ENCODE measurements at regions not wholly inside any gene's neighbourhood (a gene's known extent, or its start where the extent isn't known, plus 50 kb on each side); places are given as distances from the start of the nearest gene placed in this dataset.
"Not testable (repeated sequence)": the region's sequence is repeated elsewhere in the genome, so short reads cannot be mapped to it uniquely, and the experiment has no call there.

DNA sequence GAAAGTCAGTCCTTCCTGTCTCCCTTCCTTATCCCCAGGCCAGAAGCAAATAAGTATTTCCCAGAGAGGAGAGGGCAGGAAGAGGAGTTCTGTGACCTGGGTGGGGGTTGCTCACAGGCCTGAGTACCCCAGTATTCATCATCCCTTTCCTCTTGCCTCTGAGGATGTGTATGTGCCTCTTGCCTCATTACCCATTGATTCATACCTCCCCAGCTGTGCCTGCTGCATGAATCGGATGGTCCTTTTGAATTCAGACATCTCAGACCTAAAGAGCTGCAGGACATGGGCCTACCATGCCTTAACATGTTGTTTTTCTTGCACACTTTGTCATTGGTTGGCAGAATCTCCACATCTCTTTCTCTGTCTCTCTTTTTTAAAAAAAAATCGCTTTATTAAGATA lies 112.8 kb upstream of the SHB start:
- no peak for DNase-seq

DNA sequence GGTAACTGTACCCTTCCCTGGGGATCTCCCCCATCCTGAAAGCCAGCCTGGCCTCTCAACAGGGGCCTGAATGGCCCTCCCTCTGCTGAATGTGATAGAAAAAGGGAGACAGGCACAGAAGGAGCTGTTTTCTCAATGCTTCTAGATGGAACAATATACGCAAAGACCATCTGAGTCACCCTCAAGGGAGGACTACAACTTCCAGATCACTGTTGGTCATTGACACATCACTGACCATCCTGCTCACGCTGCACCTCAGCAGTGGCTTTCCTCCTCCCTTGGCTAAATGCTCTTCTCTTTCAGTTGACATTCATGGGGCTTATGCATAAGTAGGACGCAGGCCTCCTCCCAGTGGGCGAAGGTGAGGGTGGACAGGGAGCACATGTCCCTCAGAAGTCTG lies 112.2 kb upstream of the SHB start:
- DNase-seq: no peak

DNA sequence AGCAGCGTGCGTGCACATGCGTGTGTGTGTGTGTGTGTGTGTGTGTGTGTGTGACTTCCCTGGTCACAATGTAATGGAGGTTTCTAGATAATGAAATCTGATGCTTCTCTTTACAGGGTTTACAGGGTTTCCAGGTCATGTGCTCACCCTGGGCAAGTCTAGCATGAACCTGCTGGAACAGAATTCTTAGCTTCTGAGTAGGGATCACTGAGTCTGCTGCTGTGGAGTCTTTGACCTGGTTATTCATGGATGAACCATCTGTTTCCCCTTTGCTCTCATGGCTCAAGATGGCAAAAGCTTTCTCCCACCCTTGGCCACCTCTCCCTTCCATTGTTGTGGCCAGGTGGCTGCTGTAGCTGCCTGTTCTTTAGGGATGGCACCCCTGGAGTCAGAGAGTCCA lies 111.6 kb upstream of the SHB start:
- no peak for DNase-seq

DNA sequence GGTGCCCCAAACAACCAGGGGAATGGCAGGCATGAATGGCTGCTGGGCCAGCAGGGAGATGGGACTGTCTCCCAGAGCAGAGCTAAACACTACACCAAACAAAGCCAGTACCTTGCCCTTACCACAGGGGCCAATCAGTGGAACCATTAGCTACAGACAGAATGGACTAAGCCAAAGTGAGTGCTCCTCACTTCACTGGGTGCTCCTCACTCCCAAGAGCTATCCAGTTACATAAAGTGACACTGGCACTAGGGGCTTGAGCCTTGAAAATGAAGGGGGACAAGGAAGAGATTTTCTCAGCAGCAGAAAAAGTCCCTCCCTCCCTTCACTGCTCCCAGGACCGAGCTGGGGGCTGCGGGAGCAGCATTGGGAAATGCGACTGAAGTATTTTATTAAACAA lies 110.9 kb upstream of the SHB start:
- DNase-seq: no peak

DNA sequence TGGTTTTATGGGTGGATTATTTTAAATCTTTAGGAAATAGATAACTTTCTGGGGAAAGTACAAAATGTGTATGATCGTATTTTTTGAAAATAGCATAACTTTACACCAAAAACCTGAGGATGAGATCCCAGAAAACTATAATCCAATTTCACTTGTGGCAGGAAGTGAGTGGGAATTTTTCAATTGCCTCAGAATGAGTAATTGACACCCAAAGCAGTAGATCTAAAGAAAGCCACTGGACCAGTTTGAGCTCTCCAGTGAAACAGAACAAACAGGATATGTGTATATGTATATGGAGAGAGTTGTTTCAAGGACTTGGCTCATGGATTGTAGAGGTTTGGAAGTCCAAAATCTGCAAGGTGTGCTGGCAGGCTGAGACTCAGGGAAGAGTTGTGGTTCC lies 109.2 kb upstream of the SHB start:
- no peak for DNase-seq

DNA sequence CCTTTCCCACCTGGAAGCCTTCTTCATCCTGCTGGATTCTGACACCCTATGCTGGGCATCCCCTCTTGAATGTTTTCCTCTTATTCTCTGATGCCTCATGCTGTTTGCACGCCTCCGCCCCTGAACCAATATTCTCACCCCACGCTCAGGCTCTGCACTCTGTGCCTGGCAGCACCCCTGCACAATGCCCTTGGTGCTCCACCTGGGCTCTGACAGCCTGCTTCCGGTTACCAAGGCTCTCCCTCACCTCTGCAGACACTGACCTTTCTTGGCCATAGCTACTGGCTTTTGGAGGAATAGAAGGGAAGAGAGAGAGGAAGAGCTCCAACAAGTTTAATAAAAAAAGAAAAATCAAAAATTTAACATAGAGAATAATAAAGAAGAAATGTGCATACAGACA lies 108.7 kb upstream of the SHB start:
- DNase-seq: no peak

DNA sequence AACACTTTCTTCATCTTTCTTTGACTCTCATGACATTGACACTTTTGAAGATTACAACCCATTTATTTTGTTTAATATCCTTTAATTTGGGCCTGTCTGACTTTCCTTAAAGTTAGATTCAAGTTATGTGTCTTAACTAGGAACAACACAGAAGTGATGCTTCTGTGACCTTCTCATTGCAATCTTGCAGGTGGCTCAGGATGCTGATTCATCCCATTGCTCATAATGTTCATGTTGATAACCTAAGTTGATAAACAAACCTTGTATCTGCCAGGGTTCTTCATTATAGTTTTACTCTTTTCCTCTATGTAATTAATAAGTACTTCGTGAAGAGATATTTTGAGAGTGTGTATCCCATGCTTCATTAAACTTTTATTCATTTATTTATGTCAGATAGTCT lies 107.2 kb upstream of the SHB start:
- no peak for DNase-seq

DNA sequence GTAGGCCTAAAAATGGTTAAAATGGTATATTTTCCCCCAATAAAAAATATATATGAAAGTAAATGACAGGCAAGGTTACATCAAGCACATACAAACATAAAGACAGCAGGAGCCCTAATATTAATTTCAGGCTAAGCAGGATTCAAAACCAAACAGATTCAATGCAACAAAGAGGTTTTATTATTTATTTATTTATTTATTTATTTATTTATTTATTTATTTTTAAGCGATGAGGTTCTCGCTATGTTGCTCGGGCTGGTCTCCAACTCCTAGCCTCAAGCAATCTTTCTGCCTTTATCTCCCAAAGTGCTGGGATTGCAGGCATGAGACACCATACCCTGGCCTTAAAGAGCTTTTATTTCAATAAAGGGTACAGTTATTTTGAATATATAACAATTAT lies 106.4 kb upstream of the SHB start:
- no peak for DNase-seq

DNA sequence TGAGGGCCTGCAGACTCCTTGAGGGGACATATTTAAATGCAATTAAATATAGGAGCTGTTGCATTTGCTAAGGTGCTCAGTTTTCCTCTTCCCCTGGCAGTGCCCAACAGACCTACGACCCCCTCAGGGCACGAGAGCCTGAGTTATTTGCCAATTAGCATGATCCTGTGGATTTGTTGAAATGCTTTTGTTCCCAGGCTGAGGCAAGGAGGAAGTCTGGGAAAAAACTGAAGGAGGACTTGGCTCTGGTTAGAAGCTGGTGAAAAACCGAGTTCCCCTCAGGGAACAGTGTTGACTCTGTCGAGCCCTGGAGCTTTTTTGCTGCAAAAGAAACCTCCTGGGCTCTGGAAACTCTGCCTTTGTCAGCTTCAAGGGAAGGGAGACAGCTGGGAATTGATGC lies 103.6 kb upstream of the SHB start:
- no peak for DNase-seq

DNA sequence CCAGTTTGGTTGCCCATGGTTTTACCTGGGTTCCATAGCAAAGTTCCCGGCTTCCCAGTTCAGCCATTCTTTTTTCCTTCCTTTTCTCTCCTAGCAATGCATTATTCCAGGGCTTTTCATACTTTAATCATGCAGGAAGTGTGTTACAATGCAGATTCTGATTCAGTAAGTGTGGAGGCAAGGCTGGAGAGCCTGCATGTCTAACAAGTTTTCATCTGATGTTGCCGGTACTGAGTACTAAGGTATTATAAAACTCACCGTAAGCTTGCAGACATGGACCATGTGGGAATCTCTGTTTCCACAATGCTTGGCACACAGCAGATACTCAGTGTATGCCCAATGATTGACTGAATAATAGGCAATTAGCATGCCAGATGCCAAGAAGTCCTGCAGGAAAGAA lies 102.9 kb upstream of the SHB start:
- no peak for DNase-seq

DNA sequence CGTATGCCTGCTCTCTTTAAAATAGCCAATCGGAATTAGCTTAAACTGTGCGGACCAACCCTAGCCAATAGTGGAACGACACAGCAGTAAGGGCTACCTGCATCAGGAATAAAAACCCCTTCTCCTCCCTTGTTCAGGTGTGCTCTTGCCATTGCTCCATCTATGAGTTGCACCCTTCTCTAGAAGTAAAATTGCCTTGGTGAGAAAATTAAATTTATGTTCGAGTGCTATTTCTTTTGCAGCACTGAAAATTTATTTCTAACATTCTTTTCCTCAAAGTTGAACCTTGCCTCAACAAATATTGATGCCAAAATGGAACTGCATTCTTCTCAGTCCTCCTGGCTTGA lies 102.5 kb upstream of the SHB start:
- no peak for DNase-seq

DNA sequence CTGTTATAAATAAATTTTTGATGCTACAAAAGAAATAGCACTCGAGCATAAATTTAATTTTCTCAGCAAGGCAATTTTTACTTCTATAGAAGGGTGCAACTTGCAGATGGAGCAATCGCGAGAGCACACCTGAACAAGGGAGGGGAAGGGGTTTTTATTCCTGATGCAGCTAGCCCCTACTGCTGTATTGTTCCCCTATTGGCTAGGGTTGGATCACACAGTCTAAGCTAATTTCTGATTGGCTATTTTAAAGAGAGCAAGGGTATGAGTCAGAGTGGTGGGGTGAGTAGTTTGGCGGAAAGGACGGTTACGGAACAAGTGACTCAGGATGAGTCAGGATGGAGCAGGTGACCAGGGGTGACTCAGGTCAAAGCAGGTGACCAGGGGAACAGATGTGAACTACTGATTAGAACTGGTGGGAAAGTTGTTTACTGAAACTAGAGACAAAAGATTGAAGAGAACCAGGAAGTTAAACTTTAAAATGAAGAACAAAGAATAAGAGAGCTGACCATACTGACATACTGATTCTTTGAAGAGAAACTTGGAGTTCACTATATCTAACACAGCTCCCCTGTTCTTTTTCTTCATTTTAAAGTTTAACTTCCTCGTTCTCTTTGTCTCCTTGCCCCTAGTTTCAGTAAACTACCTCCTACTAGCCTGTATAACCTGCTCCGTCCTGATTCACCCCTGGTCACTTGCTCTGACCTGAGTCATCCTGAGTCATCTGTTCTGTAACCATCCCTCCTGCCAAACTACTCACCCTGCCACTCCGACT lies 101.9 kb upstream of the SHB start:
- not testable (repeated sequence) for DNase-seq

DNA sequence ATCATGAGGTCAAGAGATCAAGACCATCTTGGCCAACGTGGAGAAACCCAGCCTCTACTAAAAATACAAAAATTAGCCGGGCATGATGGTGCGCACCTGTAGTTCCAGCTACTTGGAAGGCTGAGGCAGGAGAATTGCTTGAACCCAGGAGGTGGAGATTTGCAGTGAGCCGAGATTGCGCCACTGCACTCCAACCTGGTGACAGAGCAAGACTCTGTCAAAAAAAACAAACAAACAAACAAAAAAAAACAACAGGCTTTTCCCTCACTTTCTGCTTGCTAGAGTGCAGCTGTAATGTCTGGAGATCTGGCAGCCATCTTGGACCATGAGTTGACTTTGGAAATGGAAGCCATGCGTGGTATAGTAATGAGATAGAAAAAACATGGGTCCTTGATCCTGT lies 101.1 kb upstream of the SHB start:
- not testable (repeated sequence) for DNase-seq

DNA sequence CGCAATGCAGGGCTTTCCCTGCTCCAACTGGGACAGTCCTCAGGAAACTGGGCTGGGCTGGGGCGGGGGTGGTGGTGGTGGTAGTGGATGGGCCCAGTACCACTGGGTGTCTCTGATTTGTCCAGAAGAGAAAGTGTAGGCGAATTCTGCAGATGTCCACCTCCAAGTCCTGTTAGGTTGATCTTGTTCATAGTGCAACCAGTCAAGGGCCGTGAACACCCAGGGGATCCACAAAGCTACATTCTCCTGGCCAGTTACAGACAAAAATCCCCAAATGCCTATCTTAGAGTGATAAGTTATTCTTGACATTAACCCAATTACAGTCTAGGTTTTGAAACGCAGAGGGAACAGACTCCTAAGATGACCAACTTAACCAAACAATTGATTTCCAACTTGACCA lies 97.5 kb upstream of the SHB start:
- no peak for DNase-seq

DNA sequence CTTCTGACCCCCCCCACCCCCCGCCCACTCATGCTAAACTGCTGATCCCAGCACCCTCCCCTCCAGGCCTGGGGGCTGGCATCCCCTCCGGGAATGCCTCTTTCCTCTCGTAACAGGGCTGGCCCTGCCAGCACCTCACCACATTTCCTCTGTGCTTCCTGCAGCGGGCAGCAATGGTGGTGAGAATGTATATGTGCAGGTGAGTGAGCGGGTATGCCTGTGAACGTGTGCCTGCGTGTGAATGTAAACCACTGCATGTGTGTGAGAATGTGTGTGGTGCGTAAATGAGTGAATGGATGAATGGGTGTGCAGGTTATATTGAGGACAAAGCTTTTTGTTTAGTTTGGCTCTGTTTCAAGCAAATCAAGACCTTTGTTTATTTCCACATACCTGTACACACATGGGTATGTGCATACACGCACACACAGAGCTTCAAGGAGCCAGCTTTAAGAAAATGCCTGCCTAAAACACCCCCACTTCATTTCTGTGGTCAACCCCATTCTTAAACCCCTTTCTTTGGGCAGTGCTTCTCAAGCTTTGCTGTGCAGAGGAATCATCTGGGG lies 95.7 kb upstream of the SHB start:
- DNase-seq: no peak

DNA sequence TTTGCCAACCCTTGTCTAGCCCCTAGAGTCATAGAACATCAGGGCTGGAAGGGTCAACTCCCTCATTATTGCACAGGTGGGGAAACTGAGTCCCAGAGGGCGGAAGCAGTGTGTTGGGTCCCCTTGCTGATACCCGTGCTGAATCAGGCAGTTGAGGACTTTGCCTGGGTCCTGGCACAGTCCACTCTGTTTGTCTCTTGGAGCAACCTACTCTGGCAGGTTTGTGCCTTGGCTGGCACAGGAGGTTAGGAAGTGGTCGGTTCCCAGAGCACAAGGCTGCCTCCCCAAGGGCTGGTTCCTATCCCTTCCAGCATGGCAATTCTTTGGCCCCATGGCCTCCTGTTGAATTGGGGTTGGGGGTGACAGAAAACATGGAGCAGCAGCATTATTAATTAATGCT lies 94.5 kb upstream of the SHB start:
- DNase-seq: no peak

DNA sequence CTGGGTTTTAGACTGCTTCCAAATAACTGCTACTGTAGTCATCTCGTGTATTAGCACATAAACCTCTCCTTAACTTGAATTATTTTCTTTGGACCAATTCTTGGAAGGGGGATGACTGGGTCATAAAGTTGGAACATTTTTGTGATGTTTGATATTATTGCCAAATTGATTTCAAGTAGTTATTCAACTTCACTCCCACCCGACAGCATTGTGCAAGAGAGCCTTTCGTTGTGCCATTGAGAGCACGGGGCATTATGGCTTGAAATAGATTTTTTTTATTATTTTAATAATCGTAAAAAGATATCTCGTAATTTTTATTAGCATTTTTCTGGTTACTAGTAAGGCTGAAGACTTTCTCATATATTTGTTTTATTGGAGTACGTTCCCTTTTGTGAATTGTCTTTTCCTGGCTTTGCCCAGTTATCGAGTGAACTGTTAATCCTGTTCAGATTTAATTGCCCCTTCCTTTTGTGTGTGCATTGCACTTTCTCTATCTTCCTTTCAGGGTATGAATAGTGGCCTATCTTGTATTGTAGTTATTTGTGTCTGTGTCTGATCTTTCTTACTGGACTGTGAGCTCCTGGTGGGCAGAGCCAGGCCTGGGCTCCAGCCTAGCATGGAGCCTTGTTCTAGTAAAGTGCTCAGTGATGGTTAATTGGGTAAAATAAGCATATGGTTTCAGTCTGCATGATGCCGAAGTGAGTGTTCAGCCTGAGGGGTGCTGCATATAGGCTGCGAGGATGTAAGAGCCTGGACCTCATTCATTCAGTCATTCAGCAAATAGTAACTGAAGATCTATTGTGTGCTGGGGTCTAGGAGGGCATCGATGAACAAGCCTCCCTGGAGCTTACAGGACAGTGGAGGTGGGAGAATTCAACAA lies 93.5 kb upstream of the SHB start:
- DNase-seq: no peak

DNA sequence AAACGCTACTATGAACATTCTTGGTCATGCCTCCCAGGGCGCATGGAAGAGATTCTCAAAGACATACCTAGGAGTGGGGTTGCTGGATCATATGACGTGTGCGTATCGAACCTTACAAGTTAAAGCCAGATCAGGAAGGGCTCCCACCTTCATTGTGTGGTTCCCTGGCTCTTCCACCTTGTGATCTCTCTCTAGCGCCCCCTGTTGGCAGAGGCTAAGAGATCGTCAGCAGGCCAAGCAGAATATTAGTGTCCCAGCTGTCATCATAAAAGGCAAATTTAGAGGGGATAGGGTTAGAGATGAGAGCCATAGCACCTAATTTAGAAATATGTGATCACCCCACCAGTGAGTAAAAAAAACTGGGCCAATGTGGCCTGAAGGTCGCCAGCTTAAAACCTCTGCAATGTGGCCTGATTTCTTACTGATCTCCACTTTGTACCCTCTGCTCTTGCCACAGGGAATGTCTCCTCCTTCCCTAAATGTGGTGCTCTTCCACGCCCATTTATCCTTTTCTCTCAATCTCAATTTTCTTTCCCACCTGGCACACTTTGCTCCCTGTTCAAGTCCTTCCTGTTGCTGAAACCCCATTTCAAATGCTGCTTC lies 91.7 kb upstream of the SHB start:
- DNase-seq: peak; percentile 42

DNA sequence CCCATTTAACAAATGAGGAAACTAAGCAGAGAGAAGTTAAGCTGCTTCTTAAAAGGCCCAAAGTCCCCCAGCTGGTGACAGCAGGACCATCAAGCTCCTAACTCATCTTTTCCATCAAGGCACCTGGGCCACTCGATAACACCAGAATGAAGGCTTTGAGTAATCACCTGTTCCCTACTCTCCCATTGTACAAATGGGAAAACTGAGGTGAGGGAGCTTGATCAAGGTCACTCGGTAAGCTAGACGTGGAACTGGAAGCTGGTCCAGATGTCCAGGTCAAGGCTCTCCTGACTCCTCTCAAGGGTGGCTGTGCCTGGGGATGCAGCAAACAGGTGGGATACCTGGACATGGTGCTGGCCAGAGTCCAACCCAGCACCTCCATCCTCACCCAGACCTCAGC lies 90.6 kb upstream of the SHB start:
- no peak for DNase-seq

DNA sequence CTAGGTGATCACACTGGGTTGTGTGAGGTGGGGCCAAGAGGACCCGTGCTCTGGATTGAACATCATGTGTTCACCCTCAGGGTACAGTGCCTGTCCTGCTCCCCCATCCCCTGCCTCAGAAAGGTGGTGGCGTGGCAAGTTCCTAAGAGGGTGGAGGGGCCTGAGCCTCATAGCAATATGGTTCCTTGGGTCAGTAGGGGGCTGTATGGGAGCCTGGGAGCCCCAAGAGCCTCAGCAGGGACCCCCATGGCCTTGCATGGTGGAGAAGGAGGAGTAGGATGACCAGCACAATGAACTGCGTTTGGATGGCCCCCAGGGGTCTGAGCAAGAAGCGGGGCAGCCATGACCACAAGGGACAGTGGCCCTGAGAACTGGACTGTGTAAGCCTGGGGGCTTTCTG lies 89.6 kb upstream of the SHB start:
- no peak for DNase-seq

DNA sequence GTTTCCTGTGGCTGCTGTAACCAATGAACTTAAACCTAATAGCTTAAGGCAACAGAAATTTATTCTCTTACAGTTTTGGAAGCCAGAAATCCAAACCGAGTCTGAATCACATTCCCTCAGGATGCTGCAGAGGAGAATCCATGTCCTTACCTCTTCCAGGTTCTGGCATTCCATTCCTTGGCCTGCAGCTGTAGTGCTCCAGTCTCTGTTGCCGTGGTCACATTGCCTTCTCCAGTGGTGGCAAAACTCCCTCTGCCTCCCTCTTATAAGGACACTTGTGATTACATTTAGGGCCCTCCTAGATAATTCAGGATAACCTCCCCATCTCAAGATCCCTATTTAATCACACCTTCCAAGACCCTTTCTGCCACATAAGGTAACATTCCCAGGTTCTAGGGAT lies 88.7 kb upstream of the SHB start:
- DNase-seq: no peak

DNA sequence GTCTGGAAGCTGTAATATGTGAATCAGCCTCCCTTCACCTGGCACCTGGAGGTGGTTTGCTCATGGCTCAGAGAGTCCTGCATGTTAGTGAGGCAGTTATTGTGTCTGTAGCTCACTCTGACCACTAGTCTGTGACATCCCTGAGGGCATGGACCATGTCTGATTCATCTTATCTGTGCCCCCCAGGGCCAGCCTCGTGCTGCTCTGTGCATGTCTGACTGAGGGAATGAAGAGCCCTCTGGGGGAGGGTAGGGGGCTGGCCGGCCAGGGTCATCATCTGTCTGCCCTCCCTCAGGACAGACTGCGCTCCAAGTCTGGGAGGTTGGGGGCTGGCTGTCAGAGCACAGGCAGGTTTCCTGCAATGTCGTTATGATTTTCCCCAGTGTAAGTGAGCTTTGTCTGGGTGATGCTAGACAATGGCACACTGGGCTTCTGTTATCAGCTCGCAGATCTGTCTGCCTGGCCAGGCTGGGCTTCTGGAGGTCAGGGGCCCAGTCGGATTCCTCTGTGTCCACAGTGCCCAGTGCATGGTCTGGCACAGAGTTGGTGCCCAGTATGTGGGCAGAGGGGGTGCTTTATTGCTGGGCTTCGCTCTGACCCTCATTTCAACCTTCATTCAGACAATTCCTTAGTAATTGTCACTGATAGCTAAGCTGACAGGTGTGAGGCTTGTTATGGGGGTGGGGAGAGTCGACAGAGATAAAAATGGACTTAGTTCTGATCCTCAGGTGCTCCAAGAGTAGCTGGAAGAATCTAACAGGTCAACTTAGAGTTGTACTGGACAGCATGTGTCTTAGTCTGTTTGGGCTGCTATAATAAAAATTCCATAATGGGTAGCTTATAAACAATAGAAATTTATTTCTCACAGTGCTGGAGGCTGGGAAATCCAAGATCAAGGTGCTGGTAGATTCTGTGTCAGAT lies 85.7 kb upstream of the SHB start:
- DNase-seq: no peak

DNA sequence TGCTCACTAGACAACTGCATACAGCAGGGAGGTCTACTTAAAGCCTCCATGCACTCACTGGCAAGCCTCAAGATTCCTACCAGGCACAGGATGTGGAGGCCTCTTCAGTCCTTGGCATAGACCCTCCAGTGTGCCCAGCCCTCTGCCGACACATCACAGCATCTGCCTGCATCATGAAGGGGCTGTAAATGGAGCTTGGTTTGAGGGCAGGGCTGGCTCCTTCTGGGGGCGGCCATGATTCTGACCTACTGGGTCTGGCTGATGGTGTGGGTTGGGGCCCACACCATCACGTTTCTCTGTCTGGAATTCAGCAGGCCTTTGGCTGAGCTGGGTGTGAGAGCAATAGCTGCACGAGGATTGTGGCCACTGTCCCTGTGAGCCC lies 84.9 kb upstream of the SHB start:
- no peak for DNase-seq
